Left lung (tissue), 4 donors: ENCODE measurements at regions not wholly inside any gene's neighbourhood (a gene's known extent, or its start where the extent isn't known, plus 50 kb on each side); places are given as distances from the start of the nearest gene placed in this dataset.
"Not testable (repeated sequence)": the region's sequence is repeated elsewhere in the genome, so short reads cannot be mapped to it uniquely, and the experiment has no call there.

ENCODE experiments used
- ATAC-seq: fragments of 200-7000 bp; cut with Tn5 transposase; one replicate; pipeline ENCODE4 v1.9.1; 2020; ENCODE audit warnings: moderate library complexity
- DNase-seq, 4 donors: peaks; one replicate each; pipeline ENCODE4 v3.0.0-alpha.2; 2013 to 2020
- H3K27ac ChIP-seq, 2 donors: fragments of 200-600 bp; sonication (generic) in 1 of 2; one replicate each; pipeline versions ENCODE4 v1.5.0 to v1.8.0; 2020 to 2021
- H3K27me3 ChIP-seq, 2 donors: fragments of 200-600 bp; sonication (generic) in 1 of 2; one replicate each; pipeline versions ENCODE4 v1.5.0 to v1.8.0; 2020 to 2021
- H3K36me3 ChIP-seq, 2 donors: fragments of 200-600 bp; sonication (generic) in 1 of 2; one replicate each; pipeline versions ENCODE4 v1.5.0 to v1.8.0; 2020 to 2021
- H3K4me1 ChIP-seq, 2 donors: fragments of 200-600 bp; one replicate each; pipeline ENCODE4 v1.8.0; 2021
- H3K4me3 ChIP-seq, 2 donors: fragments of 200-600 bp; sonication (generic) in 1 of 2; one replicate each; pipeline versions ENCODE4 v1.5.0 to v1.8.0; 2020 to 2021; ENCODE audit warnings: mild to moderate bottlenecking in 1 of 2
- H3K9me3 ChIP-seq, 2 donors: fragments of 200-600 bp; sonication (generic) in 1 of 2; one replicate each; pipeline versions ENCODE4 v1.5.0 to v1.8.0; 2020 to 2021
- intact Hi-C, 2 donors: fragments of 100-400 bp; cut with DNase I; formaldehyde crosslinking; loops; one replicate each; pipeline versions ENCODE4 v1.11.2 to v1.14.2; 2022
- TF ChIP-seq, protein P1 (sequence below), 2 donors: fragments of 200-600 bp; sonication (generic) in 1 of 2; IDR thresholded peaks; one replicate each; pipeline versions ENCODE4 v1.5.0 to v1.8.0; 2021; ENCODE audit warnings: antibody characterized with exemption in 2 of 2
- donor health status: DM: no; HTN: yes; CAD: no.
- donor health status: DM: no; HTN: no; CAD: no.

DNA sequence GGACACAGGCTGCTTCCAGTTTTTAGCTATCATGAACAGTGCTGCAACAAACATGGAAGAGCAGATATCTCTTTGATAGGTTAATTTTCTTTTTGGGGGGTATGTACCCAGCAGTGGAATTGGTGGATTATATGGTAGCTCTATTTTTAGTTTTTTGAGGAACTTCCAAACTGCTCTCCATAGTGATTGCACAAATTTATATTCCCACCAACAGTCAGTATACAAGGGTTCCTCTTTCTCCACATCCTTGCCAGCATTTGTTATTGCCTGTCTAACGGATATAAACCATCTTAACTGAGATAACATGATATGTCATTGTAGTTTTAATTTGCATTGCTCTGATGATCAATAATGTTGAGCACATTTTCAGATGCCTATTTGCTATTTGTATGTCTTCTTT lies 237.6 kb downstream of the MMUT start:
- Histone ChIP-seq H3K9me3 (peaks cover 0 to 28% of the 10 kb centered on the region in 2 donors), H3K4me1 (no peaks in the 10 kb centered on the region), H3K27ac (no peak overlapping the region), H3K36me3 (no peaks in the 10 kb centered on the region), H3K4me3 (no peak overlapping the region), H3K27me3 (no peaks in the 10 kb centered on the region)
- DNase-seq (no peak), ATAC-seq (no peak)
- intact Hi-C loops, result no loop called here
- TF ChIP-seq, protein P1, sequence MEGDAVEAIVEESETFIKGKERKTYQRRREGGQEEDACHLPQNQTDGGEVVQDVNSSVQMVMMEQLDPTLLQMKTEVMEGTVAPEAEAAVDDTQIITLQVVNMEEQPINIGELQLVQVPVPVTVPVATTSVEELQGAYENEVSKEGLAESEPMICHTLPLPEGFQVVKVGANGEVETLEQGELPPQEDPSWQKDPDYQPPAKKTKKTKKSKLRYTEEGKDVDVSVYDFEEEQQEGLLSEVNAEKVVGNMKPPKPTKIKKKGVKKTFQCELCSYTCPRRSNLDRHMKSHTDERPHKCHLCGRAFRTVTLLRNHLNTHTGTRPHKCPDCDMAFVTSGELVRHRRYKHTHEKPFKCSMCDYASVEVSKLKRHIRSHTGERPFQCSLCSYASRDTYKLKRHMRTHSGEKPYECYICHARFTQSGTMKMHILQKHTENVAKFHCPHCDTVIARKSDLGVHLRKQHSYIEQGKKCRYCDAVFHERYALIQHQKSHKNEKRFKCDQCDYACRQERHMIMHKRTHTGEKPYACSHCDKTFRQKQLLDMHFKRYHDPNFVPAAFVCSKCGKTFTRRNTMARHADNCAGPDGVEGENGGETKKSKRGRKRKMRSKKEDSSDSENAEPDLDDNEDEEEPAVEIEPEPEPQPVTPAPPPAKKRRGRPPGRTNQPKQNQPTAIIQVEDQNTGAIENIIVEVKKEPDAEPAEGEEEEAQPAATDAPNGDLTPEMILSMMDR (IDR thresholded peaks at IDR 0.05), result no peak

- TF ChIP-seq, protein P1 (IDR thresholded peaks at IDR 0.05), result no peak
- no peaks in the 10 kb centered on the region for H3K36me3 ChIP-seq
- ATAC-seq (no peak), DNase-seq (no peak)
- no peak overlapping the region for H3K27ac ChIP-seq
- intact Hi-C loops, result no loop called here
- no peaks in the 10 kb centered on the region for H3K4me1 ChIP-seq
- H3K27me3 ChIP-seq, result no peaks in the 10 kb centered on the region
- no peak overlapping the region for H3K4me3 ChIP-seq
- peaks cover 0 to 26% of the 10 kb centered on the region in 2 donors for H3K9me3 ChIP-seq
Observed at GRCh38 chr6:49220293-49220692, 242.8 kb downstream of the MMUT start.

GRCh38 chr6:49205526-49205925 lies 257.5 kb downstream of the MMUT start:
- no peak overlapping the region for H3K4me3 ChIP-seq
- TF ChIP-seq, protein P1 (IDR thresholded peaks at IDR 0.05), result no peak
- no peaks in the 10 kb centered on the region for H3K36me3 ChIP-seq
- H3K4me1 ChIP-seq, result no peaks in the 10 kb centered on the region
- ATAC-seq (no peak), DNase-seq (no peak)
- H3K27me3 ChIP-seq, result no peaks in the 10 kb centered on the region
- intact Hi-C loops, result no loop called here
- H3K9me3 ChIP-seq, result peaks cover 0 to 8% of the 10 kb centered on the region in 2 donors
- H3K27ac ChIP-seq, result no peak overlapping the region

- Histone ChIP-seq H3K27me3 (no peaks in the 10 kb centered on the region), H3K4me1 (no peaks in the 10 kb centered on the region), H3K27ac (no peak overlapping the region), H3K9me3 (peaks cover 0 to 8% of the 10 kb centered on the region in 2 donors), H3K4me3 (no peak overlapping the region), H3K36me3 (no peaks in the 10 kb centered on the region)
- intact Hi-C loops, result no loop called here
- ATAC-seq (no peak), DNase-seq (no peak)
- TF ChIP-seq, protein P1 (IDR thresholded peaks at IDR 0.05), result no peak
Observed at GRCh38 chr6:49202924-49203536, 260.0 kb downstream of the MMUT start.

GRCh38 chr6:49198015-49198414 lies 265.0 kb downstream of the MMUT start:
- Histone ChIP-seq H3K27me3 (no peaks in the 10 kb centered on the region), H3K4me3 (no peak overlapping the region), H3K9me3 (no peaks in the 10 kb centered on the region), H3K4me1 (no peaks in the 10 kb centered on the region), H3K36me3 (no peaks in the 10 kb centered on the region), H3K27ac (no peak overlapping the region)
- ATAC-seq, result no peak
- intact Hi-C loops, result no loop called here
- no peak for DNase-seq
- TF ChIP-seq, protein P1 (IDR thresholded peaks at IDR 0.05), result no peak

- peaks cover 0 to 17% of the 10 kb centered on the region in 2 donors for H3K9me3 ChIP-seq
- H3K27ac ChIP-seq, H3K4me3 ChIP-seq, H3K27me3 ChIP-seq, H3K36me3 ChIP-seq, intact Hi-C loops, DNase-seq, H3K4me1 ChIP-seq, ATAC-seq: not testable (repeated sequence)
Observed at GRCh38 chr6:49162379-49162778, 300.7 kb downstream of the MMUT start.
